OCI-LY3 (cell line): ENCODE measurements at regions not wholly inside any gene's neighbourhood (a gene's known extent, or its start where the extent isn't known, plus 50 kb on each side); places are given as distances from the start of the nearest gene placed in this dataset.

Experiments
- CTCF ChIP-seq: fragments of 200-600, 300-600 bp; sonication (generic); IDR thresholded peaks from 2 replicates; pipeline ENCODE4 v1.5.1; 2014; ENCODE audit warnings: antibody characterized with exemption, low read length, low read depth
- EZH2phosphoT487 ChIP-seq: fragments of 200-600 bp; shearing (Covaris generic); IDR thresholded peaks from 2 replicates; pipeline ENCODE4 v1.6.1; 2018; ENCODE audit warnings: antibody characterized with exemption, mixed run types, low read depth

GRCh38 chr5:155530046-155530445 lies 516.5 kb downstream of the KIF4B start:
- TF ChIP-seq CTCF (no peak), EZH2phosphoT487 (no peak)
